ENCODE measurements at regions not wholly inside any gene's neighbourhood (a gene's known extent, or its start where the extent isn't known, plus 50 kb on each side); places are given as distances from the start of the nearest gene placed in this dataset.

GRCh38 chr20:23293689-23294088 lies 56.9 kb upstream of the NXT1 start:
- TF ChIP-seq BCL11A (tag by site-specific recombination; IDR thresholded peaks at IDR 0.05; ENCODE audit: low read depth) (no peak), ZBTB20 (tag by site-specific recombination; IDR thresholded peaks at IDR 0.05) (no peak), ZNF354C (tag by site-specific recombination; IDR thresholded peaks at IDR 0.05; ENCODE audit: borderline replicate concordance, low read depth) (no peak), CTCF (tag by site-specific recombination; IDR thresholded peaks at IDR 0.05) (no peak), ZBTB44 (tag by site-specific recombination; IDR thresholded peaks at IDR 0.05) (no peak), ZNF596 (tag by site-specific recombination; IDR thresholded peaks at IDR 0.05) (no peak)
